Ramos (cell line): ENCODE measurements at regions not wholly inside any gene's neighbourhood (a gene's known extent, or its start where the extent isn't known, plus 50 kb on each side); places are given as distances from the start of the nearest gene placed in this dataset.

ENCODE experiments used
- in situ Hi-C: fragments of 300-500 bp; cut with MboI; formaldehyde crosslinking; loops from one replicate; pipeline ENCODE4 v1.14.3; 2022; ENCODE audit warnings: low sequenced_read_pairs; ENCODE audit not compliant: unreplicated experiment

DNA sequence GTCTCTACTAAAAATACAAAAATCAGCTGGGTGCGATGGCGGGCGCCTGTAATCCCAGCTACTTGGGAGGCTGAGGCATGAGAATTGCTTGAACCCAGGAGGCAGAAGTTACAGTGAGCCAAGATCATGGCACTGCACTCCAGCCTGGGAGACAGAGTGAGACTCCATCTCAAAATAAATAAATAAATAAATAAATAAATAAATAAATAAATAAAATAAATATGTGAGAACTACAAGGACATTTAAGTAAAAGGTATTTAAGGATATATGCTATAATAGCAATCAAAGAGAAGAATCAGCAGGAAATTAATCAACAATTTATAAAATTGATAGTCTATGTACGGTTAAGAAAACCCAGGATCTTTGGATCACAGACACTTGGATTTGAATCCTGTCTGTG, 154.0 kb upstream of the MPDZ start:
- in situ Hi-C loops: loop anchor here (10.0 to 25.0 kb wide), 2 partner anchors 921 to 1329 kb away; no protein-coding TSS in a partner anchor

DNA sequence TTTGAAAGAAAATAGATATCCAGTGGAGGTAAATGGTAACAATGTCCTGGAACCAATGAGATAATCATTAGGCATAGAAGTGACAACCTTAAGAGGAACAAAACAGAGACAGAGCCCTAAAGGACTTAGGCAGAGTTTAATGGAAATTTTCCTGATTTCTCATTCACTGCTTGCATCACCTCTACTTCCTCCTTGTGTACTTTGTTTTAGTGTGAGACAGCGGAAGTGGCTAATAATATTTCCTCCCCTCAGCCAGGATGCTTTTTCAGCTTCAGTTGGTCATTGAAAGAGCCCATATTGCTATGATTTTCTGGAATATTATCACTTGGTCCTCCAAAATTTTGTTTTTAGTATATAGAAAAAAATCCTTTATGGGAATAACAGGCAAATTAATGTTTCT, 153.4 kb upstream of the MPDZ start:
- in situ Hi-C loops: loop anchor here (10.0 to 25.0 kb wide), 2 partner anchors 922 to 1329 kb away; no protein-coding TSS in a partner anchor

DNA sequence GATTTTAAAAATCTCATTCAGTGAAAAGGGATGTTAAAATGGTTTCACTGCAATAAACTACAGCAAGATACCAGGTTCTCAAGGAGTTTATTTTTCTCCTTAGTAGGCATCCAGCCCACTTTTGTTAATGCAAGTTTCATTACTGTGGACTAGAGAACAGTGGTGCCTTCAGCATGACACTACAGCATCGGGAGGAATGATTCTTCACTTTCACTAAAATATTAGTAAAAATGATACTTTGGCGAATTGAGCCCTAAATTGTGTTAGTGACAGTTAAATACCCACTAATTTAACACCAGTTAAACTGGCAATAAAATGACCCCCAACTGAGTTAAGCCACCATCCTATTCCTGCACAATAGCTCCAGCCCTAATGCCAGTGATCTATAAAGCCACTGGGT, 152.2 kb upstream of the MPDZ start:
- in situ Hi-C loops: loop anchor here (10.0 to 25.0 kb wide), 2 partner anchors 923 to 1331 kb away; no protein-coding TSS in a partner anchor

DNA sequence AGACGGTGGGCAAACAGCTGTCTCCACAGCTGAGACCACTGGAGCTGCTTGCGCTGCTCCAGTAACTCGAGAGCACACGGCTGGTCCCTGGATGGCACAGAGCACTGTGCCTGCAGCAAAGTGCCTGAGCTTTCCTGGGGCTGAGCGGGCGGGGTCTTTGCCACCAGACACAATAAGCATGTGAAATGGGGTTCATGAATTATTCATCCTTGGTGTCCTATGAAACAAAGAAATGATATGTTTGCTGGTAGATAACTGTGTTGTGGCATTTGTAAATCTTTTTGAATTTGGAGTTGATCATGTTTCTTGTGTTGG, 151.7 kb upstream of the MPDZ start:
- in situ Hi-C loops: loop anchor here (10.0 to 25.0 kb wide), 2 partner anchors 924 to 1331 kb away; no protein-coding TSS in a partner anchor

DNA sequence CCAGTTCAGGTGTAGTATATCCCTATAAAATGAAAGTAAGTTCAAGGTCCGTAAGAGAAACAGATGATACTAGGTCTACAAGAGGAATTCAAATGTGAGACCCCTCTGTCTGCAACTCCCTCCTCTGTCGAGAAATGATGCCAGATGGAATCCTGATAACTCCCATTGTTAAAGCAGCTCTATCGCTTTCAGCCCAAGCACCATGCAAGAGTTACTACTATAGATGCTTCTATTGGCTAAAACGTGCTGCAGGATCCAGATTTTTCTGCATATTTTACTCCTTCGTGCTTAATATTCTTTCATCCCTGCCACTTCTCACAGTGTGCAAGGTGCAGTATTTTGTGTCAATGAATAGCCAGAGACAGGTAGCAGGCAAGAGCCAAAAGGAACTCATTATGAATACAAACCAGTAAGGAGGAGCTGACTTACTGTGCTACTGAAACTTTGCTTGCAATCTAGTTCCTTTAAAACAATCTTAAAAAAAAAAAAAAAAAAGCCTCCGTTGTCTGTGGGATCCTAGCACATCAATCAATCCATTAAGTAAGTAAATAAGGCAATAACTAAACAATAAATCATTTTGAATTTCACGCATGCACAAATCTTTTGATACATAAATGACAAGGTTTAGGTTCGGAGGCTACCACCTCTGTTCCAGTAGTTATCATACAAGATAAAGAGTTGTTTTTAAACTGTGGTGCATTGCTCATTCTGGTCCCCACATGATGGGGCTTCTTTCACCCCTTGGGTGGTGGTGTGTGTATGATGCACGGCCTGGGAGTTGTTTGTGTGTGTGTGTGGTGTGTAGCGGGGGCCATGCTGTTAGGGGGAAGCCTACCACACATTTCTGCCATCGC, 151.1 kb upstream of the MPDZ start:
- in situ Hi-C loops: loop anchor here (10.0 to 25.0 kb wide), 2 partner anchors 924 to 1332 kb away; no protein-coding TSS in a partner anchor

DNA sequence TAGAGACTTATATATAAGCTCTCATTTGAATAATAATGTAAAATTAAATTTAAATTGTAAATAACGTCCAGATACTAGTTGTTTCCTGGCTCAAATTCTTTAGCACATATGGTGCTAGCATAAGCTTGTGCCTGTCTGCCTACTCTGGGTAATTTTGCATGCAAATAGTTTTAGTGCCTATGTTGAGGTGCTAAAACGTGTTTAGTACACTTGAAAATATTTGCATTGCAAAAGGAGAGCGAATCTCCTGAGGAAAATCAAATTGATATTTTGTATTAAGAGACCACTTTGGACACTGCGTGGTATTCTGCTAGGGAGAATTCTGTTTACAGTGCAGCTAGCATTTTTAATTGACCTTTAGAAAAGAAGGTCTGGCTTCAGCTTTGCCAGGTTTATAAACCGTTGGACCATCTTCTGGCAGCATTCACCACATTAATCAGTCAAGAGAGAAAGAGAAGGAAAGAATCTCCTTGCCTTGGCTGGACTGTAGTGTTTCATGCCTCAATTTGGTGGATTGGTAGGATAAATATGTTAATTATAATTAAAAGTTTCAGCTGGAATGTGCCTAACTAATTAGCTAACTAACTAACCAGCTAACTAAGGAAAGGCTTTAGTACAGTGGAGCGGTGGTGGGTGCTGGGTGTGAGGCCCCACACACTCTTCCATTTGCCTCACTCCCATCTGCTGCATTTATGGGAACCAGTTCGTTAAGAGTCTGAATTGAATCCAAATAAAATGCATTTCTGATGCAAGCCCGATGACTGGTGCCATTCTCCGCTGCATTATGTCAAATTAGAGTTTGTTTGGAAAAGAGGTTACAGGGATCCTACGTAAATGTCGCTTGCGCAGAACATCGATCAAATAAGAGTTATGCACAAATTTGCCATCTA, 150.1 kb upstream of the MPDZ start:
- in situ Hi-C loops: loop anchor here (10.0 to 25.0 kb wide), 2 partner anchors 925 to 1333 kb away; no protein-coding TSS in a partner anchor

DNA sequence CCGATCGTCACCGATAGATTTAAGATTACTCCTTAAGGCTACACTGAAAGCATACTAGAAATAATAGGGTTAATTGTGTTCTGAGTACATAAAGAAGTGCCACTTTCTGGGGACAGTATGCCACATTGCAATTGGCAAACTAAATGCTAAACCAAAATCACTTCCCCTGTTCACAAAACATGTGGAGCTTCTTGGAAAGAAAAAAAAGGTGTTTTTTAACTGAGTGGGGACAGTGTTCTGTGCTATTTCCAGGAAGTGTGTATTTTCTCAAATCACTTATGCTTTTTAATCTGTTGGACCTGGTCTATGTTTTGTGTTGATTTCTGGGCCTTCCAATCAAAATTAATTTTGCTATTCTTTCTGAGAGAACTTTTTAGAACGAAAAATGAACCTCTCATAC, 149.3 kb upstream of the MPDZ start:
- in situ Hi-C loops: loop anchor here (25.0 kb wide), 1 partner anchor 1334 kb away; no protein-coding TSS in a partner anchor

DNA sequence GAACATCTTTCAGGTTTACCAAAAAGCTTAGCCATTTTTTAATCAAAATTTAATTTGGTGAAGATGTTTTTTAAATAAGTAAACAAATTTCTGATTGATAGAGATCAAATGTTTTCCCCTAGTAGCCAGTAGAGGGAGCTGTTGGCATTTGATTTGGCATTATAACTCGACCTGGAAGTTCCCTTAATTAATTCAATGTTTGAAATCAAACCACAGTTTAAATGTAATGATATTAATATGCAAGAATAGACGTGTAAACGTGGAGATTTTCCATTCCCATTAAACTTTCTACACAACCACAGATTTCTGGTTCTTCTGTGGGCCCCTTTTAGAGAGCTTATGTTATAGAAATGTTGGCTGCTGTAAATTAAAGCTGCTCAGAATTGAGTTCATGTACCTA, 148.1 kb upstream of the MPDZ start:
- in situ Hi-C loops: loop anchor here (25.0 kb wide), 1 partner anchor 1335 kb away; no protein-coding TSS in a partner anchor

DNA sequence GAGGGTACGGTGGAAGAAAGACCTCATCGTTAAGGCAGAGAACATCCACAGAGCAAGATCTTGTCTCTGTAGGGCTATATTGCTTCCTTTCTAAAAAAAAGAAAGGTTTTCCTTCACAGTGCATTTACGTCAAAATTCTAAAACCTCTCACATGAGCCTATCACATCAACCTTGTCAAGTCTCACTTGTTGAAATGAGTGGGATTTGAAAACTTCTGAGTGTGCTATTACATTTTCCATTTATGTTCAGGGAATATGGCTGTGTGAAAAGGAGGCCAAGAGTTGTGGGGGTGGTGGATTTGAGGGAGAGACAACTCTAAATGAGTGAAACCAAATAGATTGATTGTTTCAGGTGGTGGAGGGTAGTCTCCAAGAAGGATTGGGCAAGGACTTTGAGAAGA, 147.1 kb upstream of the MPDZ start:
- in situ Hi-C loops: loop anchor here (25.0 kb wide), 1 partner anchor 1336 kb away; no protein-coding TSS in a partner anchor

DNA sequence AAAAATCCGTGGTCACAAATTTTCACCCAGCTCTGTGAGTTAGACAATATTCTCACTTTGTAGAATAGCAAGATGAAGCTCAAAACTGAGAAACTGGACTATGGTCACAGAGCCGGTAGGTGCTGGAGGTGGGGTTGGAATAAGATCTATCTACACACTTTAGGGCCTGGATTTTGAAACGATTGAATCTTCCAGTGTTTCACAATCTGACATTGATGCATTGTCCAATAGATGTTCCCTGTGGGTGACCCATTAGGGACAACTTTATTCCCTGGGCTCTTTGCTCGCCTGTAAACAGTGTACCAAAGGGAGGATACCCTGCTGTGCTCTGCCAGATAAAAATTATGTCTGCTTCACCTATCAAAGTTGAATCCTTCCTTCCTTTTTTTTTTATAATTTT, 145.4 kb upstream of the MPDZ start:
- in situ Hi-C loops: loop anchor here (25.0 kb wide), 1 partner anchor 1337 kb away; no protein-coding TSS in a partner anchor

DNA sequence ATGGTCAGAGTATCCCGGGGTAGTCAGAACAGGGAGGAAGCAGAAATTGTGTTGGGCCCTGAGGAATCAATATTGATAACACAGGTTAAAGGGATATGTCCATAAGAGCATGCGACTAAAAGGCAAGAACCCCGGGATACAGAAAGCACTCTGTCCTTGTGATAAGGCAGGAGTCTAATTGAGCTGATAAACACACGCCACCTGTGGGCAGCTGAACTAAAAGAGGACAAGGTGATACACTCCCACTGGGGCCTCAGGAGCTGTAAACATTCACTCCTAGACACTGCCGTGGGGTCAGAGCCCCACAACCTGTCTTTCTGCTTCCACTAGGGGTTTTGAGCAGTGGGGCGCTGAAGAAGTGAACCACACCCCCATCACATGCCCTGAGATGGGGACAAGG, 144.7 kb upstream of the MPDZ start:
- in situ Hi-C loops: no loop called here

DNA sequence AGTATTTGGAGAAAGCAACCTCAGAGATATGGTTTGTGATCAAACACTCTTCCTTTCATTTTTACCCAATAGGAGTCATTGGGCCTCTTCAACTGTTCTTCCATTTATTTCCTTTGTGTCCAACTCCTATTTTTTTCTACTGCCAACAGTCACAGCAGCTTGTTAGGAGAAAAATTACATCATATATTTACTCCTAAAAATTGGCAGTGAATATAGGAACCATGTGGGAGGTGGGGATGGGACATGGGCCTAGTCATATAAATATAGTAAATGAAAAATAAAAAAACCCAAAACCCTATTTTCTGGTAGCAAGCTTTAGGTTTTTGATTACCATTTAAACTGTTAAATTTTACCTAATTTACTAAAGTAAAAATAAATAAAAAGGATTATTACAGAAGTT, 134.9 kb upstream of the MPDZ start:
- in situ Hi-C loops: no loop called here

DNA sequence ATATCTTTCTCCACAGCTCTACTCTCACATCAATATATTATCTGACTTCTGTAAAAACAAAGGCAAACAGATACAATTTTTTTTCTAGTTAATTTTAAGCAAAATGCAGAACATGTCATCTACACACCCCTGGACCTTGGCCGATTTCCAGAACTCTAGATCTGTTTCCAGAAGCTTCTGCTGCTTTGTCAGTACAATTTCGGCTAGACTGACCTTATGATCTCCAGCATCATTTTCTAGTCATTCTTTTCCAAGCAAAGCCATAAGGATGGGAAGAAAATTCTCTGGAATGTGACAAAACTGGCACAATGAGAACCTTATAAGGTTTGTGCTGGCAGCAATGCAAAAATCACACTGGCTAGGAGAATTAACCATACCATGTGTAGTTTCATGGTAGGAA, 132.8 kb upstream of the MPDZ start:
- in situ Hi-C loops: no loop called here

DNA sequence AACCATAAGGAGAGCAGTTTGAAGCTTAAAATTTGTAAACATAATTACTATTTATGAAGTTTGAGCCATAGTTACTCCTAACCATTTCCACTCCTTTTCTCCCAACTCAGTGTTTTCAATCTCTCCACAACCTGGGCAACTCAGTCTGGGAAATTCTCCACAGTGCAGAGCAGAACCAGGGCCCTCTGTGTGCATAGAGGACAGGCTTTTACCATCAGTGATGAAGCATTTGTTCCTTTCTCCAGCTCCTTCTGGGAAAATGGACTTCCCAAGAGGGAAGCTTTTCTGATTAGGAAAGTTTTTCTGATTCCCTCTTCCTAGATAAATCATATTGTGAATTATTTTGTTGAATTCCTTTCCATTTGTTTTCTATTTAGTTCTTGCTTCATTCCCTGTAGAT, 132.3 kb upstream of the MPDZ start:
- in situ Hi-C loops: no loop called here

DNA sequence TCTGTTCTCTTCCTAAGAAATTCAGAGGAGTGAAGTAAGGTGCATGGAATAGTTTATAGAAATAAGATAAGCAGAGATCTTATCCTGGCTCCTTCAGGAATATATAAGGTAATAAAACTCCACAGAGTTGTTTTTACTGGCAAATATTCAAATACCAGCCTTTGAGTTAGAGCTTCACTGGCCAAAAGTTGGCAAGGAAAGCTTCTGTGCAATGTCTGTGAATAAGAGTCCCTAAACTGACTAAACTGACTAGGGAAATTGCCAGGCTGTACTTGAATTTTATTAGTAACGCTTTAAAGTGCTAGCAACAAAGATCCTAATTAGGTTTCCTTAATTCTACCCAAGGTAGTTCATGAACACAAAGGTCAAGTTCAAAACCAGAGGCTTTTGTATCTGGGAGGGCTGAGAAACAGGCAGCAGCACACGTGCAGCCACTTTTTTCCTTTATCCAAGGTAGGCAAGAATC, 131.1 kb upstream of the MPDZ start:
- in situ Hi-C loops: no loop called here

DNA sequence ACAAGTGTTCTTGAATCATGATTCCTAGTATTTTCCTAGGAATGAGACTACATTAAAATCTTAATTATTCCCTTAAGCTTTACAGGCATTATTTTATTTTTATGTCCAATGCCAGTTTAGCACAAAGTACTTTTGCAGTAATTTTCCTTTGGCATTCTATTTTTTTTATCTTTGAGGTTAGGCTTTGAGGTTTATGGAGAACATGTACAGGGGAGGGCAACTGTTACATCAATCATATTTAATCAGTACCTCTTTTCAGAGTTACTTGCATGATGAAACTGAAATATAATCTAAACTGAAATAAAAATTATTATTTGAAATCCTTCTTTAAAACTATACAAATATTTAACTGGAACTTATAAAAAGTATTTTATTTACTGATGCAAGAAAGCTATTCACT, 118.2 kb upstream of the MPDZ start:
- in situ Hi-C loops: no loop called here

DNA sequence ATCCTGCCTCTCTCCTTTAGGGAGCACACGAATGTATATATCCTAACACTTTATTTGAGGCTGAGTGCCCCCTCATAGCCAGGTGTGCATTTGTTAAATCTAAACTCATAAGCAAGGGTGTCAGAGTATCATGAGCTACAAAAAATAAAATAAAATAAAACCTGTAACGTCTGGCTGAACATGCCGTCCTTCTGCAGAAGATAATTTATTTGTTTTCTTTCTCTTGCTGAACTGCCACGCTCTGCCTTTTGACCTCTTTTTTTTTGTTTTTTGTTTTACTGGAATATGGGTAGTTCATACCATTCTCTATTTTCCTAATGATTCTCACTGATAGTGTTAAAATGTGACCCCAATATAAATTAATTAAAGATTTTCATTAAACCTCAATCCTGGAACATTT, 117.7 kb upstream of the MPDZ start:
- in situ Hi-C loops: no loop called here

DNA sequence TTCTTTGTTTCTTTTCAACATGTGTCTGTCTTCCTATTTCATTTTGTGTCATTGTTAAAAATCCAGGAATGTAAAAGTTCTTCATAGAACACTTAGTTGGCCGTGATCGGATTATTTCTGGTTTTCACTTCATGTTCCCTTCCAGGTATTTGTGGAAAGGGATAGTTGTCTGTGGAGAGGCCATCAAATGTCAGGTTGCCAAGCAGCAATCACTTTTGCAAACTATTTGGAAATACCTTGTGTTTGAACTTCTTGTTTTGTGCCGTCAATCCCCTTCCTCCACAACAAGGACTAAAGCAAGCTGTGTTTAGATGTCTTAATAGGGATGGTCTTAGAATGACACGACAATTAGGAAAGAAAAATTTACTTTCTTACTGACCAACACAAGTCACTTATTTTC, 116.9 kb upstream of the MPDZ start:
- in situ Hi-C loops: no loop called here

DNA sequence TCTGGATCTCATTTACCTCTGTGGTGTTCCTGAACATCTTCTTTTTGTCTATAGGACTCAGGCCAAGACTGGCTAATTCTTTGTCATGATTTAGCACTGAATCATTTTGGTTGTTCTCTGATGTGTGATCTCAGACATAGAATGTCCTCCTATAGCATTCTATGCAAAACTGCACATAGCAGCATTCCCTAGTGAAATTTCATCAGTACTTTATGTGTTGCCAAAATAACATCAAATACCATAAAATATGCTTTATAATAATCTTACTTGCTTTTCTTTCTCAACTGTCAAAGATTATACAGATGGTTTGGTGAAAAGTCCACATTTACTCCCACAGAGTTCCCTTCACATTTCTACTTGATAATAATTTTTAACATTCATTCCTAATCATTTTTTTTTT, 115.7 kb upstream of the MPDZ start:
- in situ Hi-C loops: no loop called here

DNA sequence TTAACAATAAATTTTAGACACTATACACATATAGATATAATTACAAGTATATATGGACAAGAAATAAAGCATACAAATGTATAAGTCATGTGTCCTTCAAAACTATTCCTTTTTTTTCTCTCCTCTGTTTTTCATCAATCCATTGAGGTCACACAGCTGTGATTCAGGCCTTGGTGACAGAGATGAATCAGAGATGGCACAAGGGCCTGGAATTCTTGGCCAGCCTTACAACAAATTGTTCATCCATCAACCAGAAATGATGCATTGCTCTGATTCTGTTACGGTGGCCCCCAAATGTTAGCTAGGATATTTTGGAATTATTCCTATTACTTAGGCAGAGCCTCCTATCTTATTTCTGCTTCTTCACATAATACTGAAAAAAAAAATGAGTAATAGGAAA, 108.7 kb upstream of the MPDZ start:
- in situ Hi-C loops: no loop called here

DNA sequence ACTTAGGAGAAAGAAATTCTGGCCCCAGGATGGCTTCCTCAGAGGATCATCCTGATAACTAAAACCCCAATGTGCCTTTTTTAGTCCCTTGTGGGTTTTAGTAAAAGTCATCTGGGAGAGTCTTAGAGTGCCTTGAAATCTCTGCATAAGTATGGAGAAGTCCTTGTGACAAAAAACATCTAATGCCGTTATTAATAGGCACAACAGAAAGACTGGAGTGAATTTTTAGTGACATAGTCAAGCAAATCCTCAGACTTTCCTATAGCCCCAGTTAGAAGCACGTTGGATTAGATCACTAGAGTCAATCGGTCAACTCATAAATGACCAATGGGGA, 108.2 kb upstream of the MPDZ start:
- in situ Hi-C loops: no loop called here
